Esophagus muscularis mucosa (tissue), 4 donors: ENCODE measurements at regions not wholly inside any gene's neighbourhood (a gene's known extent, or its start where the extent isn't known, plus 50 kb on each side); places are given as distances from the start of the nearest gene placed in this dataset.

Experiments
- DNase-seq: peaks from one replicate; pipeline ENCODE4 v3.0.0-alpha.2; 2017; ENCODE audit errors: extremely low spot score
- H3K27ac ChIP-seq, 4 donors: fragments of 200-600 bp; sonication (generic); replicated peaks in 1 of 4; 1 replicate in 3 of 4; 2 replicates in 1 of 4; pipeline ENCODE4 v1.5.1; 2016 to 2019; ENCODE audit warnings: mild to moderate bottlenecking in 1 of 4
- H3K27me3 ChIP-seq, 4 donors: fragments of 200-600 bp; sonication (generic); one replicate each; pipeline versions ENCODE4 v1.5.1 to v1.6.0; 2016 to 2019
- H3K36me3 ChIP-seq, 4 donors: fragments of 200-600 bp; sonication (generic); one replicate each; pipeline ENCODE4 v1.5.1; 2016 to 2019
- H3K4me1 ChIP-seq, 4 donors: fragments of 200-600 bp; sonication (generic); one replicate each; pipeline ENCODE4 v1.5.1; 2016 to 2019
- H3K4me3 ChIP-seq, 4 donors: fragments of 200-600 bp; sonication (generic); 1 replicate in 2 of 4; 2 replicates in 2 of 4; pipeline ENCODE4 v1.5.1; 2016 to 2019; ENCODE audit warnings: mild to moderate bottlenecking in 4 of 4, moderate library complexity in 1 of 4
- H3K9me3 ChIP-seq, 4 donors: fragments of 200-600 bp; sonication (generic); 1 replicate in 3 of 4; 2 replicates in 1 of 4; pipeline ENCODE4 v1.5.1; 2016 to 2019
- EP300 ChIP-seq: sonication (generic); formaldehyde crosslinking; IDR thresholded peaks from one replicate; pipeline ENCODE4 v1.6.1; 2017; ENCODE audit warnings: antibody characterized with exemption
- POLR2A ChIP-seq: fragments of 450-650 bp; IDR thresholded peaks from one replicate; pipeline ENCODE4 v1.6.1; 2017; ENCODE audit warnings: antibody characterized with exemption, moderate library complexity, mild to moderate bottlenecking, low read depth
- POLR2AphosphoS5 ChIP-seq, 2 donors: sonication (generic); formaldehyde crosslinking; IDR thresholded peaks; one replicate each; pipeline ENCODE4 v1.6.1; 2017; ENCODE audit warnings: antibody characterized with exemption in 2 of 2
- WGBS: methylation state at CpG from one replicate; pipeline ENCODE4 v1.1.5; 2018; 5-methylcytosine and 5-hydroxymethylcytosine counted together
- intact Hi-C: fragments of 100-400 bp; cut with DNase I; formaldehyde crosslinking; loops from one replicate; pipeline ENCODE4 v1.15.1; 2023
- TF ChIP-seq, protein P1 (sequence below), 3 experiments: fragments of 200-600 bp in 2 of 3; fragments of 450-650 bp in 1 of 3; sonication (generic) in 2 of 3; IDR thresholded peaks; one replicate each; pipeline ENCODE4 v1.5.1; 2017 to 2019; ENCODE audit warnings: antibody characterized with exemption in 3 of 3, mild to moderate bottlenecking in 2 of 3, moderate library complexity in 1 of 3

GRCh38 chr3:147153830-147154539, 252.4 kb downstream of the ZIC4 start:
- TF ChIP-seq POLR2A: no peak
- no peak for TF ChIP-seq POLR2AphosphoS5 (IDR thresholded peaks at IDR 0.05)
- no peak for TF ChIP-seq EP300
- TF ChIP-seq, protein P1, sequence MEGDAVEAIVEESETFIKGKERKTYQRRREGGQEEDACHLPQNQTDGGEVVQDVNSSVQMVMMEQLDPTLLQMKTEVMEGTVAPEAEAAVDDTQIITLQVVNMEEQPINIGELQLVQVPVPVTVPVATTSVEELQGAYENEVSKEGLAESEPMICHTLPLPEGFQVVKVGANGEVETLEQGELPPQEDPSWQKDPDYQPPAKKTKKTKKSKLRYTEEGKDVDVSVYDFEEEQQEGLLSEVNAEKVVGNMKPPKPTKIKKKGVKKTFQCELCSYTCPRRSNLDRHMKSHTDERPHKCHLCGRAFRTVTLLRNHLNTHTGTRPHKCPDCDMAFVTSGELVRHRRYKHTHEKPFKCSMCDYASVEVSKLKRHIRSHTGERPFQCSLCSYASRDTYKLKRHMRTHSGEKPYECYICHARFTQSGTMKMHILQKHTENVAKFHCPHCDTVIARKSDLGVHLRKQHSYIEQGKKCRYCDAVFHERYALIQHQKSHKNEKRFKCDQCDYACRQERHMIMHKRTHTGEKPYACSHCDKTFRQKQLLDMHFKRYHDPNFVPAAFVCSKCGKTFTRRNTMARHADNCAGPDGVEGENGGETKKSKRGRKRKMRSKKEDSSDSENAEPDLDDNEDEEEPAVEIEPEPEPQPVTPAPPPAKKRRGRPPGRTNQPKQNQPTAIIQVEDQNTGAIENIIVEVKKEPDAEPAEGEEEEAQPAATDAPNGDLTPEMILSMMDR (IDR thresholded peaks at IDR 0.05): no peak
- Histone ChIP-seq H3K36me3 (no peaks in the 10 kb centered on the region), H3K4me1 (no peaks in the 10 kb centered on the region), H3K27ac (no peak overlapping the region), H3K9me3 (peaks cover 0 to 12% (median 2%) of the 10 kb centered on the region in 4 donors), H3K4me3 (no peak overlapping the region), H3K27me3 (no peaks in the 10 kb centered on the region)
- 85% methylated on average over 9 of the region's 30 CpGs for WGBS
- intact Hi-C loops: no loop called here
- no peak for DNase-seq

- Histone ChIP-seq H3K36me3 (no peaks in the 10 kb centered on the region), H3K9me3 (peaks cover 0 to 18% (median 2%) of the 10 kb centered on the region in 4 donors), H3K4me3 (no peak overlapping the region), H3K27ac (no peak overlapping the region), H3K27me3 (no peaks in the 10 kb centered on the region), H3K4me1 (no peaks in the 10 kb centered on the region)
- WGBS: 76% methylated on average over 3 of the region's 3 CpGs
- DNase-seq: no peak
- TF ChIP-seq POLR2A (no peak), POLR2AphosphoS5 (IDR thresholded peaks at IDR 0.05) (no peak), EP300 (no peak)
- TF ChIP-seq, protein P1 (IDR thresholded peaks at IDR 0.05): no peak
- intact Hi-C loops: no loop called here
Observed at GRCh38 chr3:147152476-147152875, 253.9 kb downstream of the ZIC4 start.

GRCh38 chr3:147141516-147142288, 264.6 kb downstream of the ZIC4 start:
- DNase-seq: no peak
- intact Hi-C loops: no loop called here

DNA sequence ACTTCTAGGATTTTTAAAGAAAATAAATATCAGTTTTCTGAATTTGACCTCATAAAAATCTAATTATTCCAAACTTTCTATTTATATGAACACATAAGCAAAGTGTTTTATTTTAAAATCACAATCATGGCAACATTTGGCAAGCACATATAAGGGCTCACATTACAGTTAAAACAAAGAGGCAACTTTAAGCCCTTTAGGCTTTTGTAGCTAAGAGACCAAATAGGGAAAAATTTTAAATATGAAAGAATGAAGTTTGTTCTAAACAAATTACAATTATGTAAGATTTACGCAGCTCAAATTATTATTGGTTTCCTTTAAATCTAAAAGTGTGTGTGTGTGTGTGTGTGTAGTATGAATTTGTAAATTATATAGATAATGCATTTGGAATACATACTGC, 267.0 kb downstream of the ZIC4 start:
- H3K27me3 ChIP-seq: no peaks in the 10 kb centered on the region
- no peak for DNase-seq

More at GRCh38 chr3:147141516-147142288, 264.6 kb downstream of the ZIC4 start:
- no peaks in the 10 kb centered on the region for H3K27me3 ChIP-seq
- no peaks in the 10 kb centered on the region for H3K36me3 ChIP-seq
- TF ChIP-seq, protein P1 (IDR thresholded peaks at IDR 0.05): no peak
- WGBS: 67% methylated on average over 2 of the region's 2 CpGs
- no peaks in the 10 kb centered on the region for H3K9me3 ChIP-seq
- no peaks in the 10 kb centered on the region for H3K4me1 ChIP-seq
- no peak overlapping the region for H3K4me3 ChIP-seq
- H3K27ac ChIP-seq: no peak overlapping the region

DNA sequence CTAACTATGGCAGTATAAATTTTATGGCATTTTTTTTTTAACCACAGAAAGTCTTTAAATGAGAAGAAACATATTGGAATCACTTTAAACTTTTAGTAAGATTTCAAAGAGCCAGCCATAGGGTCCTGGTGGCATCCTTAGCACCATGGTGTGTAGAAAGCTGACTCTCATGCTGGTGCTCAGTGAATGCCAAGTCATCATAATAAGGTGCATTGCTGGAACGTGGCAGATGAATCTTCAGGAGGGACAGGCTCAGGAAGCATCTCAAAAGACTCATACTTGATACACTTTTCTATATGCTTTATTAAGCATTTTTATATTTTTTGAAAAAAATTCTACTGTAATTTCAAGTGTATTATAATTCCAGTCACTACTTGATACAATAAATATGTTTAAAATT, 274.2 kb downstream of the ZIC4 start:
- Histone ChIP-seq H3K27me3 (no peaks in the 10 kb centered on the region), H3K4me3 (no peak overlapping the region), H3K4me1 (no peaks in the 10 kb centered on the region), H3K27ac (no peak overlapping the region), H3K36me3 (no peaks in the 10 kb centered on the region), H3K9me3 (peaks cover 0 to 10% (median 5%) of the 10 kb centered on the region in 4 donors)
- intact Hi-C loops: no loop called here
- TF ChIP-seq EP300: no peak
- no peak for TF ChIP-seq POLR2A
- TF ChIP-seq, protein P1 (IDR thresholded peaks at IDR 0.05): no peak
- no peak for TF ChIP-seq POLR2AphosphoS5 (IDR thresholded peaks at IDR 0.05)
- no peak for DNase-seq
- WGBS: 83% methylated on average over 1 of the region's 1 CpG

More for the DNA sequence above, 267.0 kb downstream of the ZIC4 start:
- WGBS: 88% methylated on average over 1 of the region's 1 CpG
- no peak overlapping the region for H3K4me3 ChIP-seq
- no peaks in the 10 kb centered on the region for H3K4me1 ChIP-seq
- H3K36me3 ChIP-seq: no peaks in the 10 kb centered on the region
- H3K27ac ChIP-seq: no peak overlapping the region
- intact Hi-C loops: no loop called here
- TF ChIP-seq POLR2AphosphoS5 (IDR thresholded peaks at IDR 0.05): no peak
- no peaks in the 10 kb centered on the region for H3K9me3 ChIP-seq
